HG02852 (cell line): ENCODE measurements at regions not wholly inside any gene's neighbourhood (a gene's known extent, or its start where the extent isn't known, plus 50 kb on each side); places are given as distances from the start of the nearest gene placed in this dataset.

Source experiments
- ATAC-seq: cut with Tn5 transposase; IDR thresholded peaks from one replicate; pipeline ENCODE4 v1.9.1; 2021; ENCODE audit warnings: mild to moderate bottlenecking, moderate library complexity; ENCODE audit not compliant: unreplicated experiment

DNA sequence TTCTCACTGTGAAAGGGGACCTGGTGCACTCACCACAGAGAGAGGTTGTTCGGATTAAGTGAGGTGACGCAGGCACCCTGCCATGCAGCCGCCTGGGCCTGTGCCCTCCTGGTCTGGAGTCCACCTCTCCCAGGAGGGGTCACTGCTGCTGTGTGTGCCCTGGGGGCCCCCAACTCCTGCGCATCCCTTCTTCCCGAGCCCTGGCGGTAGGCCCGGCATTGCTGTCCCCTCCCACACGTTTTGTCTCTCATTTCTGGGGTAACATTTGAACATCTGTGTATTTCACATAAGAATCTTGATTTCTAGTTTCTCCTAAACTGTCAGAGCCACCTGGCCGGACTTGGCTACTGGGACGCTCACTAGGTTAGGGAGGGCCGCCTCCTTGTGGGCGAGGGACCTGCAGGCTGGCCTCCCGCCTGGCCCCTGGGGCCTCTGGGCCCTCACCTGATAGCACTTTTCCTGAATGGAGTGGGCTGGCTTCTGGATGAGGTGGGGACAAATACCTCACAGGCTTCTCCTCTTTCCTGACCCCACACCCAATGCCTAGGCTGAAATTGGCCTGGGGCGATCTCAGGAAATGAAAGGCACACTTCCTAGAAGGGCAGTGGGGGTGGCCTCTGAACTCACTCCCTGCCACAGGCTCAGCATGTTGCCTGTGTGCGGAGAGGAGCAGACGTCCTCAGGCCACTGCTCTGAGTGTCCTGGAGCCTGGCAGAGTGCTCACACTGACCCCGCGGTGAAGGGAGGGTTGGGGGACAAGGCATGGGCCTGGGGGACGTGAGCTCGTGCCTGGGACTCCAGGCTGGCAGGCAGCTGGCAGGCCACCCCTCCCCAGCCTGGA lies 104.2 kb upstream of the PRR23E start:
- no peak for ATAC-seq

DNA sequence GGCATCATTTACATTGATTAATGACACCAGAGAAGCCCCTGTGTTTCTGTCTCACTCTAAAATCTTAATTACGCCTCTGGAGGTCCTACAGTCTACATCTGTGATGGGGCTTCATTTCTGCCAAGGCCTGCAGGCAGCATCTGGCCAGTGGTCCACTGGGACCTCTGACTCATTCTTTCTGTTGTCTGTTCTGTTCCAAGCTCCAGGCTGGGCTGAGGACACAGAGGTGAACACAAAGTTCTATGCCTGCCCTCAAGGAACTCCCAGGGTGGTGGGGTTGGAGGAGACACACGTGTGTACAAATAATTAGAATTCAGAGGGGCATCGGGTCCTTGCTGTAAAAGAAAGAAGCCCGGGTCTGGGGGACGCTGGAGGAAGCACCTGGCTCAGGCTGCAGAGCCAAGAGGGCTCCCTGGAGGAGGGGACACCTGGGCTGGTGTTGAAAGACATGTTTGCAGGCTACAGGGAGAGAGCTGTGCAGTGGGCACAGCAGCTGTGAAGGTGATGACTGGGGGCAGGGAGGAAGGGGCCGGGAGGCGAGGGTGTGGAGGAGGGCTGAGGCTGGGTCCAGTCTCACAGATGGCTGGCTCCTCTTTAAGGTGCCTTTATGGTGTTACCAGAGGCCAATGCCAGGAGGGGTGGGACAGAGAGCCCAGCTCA lies 103.3 kb upstream of the PRR23E start:
- no peak for ATAC-seq

DNA sequence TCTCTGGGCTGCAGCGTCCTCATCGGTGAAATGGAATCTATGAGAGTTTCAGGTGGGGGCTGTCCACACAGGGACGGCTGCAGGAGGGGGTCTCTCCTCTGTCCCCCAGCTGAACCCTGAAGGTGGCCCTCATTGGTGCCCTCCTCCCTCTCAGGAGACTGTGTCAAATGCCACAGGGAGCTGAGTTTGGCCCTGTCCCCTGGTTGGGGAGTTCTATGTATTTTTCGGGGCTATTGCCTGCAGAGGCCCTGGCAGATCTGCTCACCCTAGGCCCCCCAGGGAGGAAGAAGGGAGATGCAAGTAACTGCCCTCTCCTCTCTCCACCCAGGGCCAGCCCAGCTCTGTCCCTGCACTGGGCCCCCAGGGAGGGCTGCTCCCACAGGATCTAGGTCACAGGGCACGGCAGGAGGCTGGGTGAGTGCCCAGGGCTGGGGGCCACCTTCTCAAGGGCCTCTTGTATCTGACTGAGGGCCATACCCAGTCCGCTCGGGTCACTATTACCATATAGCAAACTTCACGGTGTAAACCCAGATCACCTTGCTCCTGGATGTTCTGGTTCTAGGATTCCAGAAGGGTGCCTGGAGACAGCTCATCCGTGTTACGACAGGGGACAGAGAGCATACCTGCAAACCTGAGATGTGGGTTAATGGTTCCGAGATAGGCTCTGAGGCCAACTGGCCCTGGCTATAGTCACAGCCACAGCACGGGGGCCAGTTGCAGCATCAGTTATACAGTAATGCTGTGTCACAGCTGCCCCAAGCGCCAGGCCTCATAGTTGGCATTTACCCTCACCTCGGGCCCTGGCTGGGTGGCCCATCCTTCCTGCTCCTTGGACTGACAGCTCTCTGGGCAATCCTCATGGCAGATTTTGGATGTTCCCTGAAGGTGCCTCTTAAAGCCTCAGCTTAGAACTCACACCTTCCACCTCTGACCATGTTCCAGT lies 102.4 kb upstream of the PRR23E start:
- ATAC-seq, result no peak

DNA sequence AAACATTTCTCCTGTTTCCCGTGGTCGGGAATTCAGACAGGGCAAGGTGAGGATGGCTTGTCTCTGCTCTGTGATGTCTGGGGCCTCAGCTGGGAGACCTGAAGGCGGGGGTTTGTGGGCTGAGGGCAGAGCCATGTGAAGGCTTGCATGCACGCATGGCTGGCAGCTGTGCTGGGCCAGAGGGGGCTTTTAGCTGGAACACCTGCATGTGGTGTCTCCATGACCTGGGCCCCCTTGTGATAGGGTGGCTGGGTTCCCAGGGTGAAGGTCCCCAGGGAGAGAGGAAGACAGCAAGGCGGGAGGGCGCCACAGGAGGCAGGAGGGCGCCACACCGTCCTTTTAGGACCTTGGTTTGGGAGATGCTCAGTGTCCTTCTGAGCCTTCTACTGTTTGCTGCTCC lies 101.6 kb upstream of the PRR23E start:
- no peak for ATAC-seq

DNA sequence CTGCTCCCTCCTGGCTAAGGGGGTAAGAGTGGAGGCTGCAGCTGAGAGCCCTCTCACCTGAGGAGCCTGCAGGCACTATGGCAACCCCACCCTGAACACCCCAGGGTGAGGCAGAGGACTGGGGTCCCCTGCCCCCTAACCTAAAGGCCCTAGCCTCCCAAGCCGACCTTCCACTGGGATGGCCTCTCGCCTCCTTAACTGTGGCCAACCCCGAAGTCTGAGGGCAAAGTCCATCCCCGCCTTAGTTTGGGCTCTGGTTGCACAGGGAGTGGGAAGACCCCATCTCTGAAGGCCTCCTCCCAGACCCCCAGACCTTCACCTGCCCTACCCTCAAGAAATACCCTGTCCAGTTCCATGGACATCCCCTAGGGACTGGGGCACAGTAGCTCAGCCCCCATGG lies 100.6 kb upstream of the PRR23E start:
- ATAC-seq, result no peak

DNA sequence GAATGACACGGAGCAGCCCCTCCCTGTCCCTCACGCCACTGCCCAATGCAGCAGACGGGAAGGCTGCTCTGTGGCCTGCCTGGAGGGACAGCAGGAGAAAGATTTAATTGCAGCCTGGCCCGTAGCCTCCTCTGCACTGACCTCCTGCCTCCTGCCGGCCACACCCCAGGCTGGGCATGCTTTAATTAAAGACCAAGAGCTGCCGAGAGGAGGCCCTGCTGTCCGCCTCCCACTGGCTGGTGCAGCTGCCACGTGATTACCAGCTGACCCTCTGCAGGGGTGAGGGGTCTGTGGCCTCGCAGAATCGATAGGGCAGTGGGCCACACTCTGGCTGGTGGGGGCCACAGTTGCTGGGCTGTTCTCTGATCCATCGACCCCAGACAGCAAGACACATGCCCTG lies 100.2 kb upstream of the PRR23E start:
- no peak for ATAC-seq

DNA sequence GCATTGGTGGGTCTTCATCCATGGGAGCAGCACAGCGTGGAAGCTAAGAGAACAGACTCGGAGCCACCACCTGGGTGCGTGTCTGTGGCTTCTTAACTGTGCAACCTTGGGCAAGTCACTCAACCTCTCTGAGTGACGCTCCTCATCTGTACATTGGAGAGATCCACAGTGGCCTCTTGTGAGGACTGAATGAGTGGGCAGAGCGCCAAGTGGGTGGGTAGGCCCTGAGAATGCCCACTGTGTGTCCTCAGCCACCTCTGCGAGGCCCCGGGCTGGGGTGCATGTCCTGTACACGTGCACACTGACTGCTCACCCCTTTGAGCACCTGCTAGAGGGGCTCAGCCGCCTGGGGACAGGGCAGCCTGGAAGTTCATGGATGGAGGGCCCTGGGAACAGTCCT lies 99.6 kb upstream of the PRR23E start:
- ATAC-seq, result no peak

DNA sequence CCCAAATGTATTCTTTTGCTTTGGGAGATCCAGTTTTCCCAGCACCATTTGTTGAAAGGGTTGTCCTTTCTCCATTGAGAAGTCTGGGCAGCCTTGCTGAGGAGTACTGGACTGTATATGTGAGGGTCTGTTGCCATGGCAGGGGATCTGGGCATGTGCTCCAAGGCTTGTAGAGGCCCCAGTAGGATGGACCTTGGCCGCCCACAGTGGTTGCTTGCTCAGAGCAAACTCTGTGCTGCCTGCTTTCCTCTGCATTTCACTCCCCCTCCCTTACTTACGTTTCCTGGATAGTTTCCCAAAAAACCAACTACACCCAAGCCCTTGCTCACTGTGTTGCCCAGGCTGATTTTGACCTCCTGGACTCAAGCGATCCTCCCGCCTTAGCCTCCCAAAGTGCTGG lies 97.2 kb upstream of the PRR23E start:
- ATAC-seq, result no peak

DNA sequence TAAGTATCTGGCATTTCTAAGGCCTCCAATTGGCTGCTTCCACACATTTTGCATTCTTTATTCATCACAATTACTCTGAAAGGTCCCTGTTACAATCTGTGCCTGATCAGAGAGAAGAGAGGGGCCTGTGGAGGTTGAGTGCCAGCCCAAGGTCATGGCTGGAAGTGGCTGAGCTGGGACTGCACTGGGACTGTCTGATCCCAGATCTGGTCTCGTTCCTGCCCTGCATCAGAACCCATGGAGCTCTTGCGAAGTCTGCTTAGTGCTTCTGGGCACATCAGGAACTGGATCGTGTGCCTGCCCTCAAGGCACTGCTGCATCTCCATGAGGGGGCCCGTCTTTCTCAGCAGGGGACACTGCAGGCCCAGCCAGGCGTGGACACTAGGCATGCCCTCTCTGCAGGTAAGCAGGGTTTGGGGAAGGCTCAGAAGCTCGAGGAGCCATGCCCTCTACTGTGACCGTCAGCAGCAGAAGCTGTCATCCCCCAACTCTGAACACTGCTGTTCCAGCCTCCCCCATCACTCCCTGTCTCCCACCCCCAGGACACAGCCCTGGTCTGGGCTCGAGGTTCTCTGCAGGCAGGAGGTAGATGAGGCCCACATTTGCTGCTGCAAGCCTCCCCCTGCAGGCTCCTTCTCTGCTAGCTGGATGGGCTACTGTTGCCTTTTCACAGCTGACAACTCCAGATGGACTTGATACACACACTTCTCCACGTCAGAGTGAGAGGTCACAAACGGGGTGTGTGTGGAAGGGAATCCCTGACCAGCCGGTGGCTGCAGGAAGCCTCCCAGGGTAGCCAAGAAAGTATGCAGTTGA lies 96.5 kb upstream of the PRR23E start:
- no peak for ATAC-seq

DNA sequence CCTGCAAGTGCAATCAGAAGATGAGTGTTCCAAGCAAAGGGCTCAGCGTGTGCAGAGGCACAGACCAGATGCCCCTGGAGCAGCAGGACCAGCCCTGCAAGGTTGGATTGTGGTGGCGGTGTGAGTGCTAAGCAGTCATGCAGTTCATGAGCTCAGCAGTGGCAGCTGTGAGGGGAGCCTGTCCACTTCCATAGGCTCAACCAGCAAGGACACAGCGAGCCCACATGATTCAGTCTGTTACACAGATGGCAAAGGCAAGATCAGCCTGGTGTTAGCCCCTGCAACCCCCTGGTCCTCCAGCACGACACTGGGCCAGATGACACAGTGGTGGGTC lies 95.9 kb upstream of the PRR23E start:
- ATAC-seq, result no peak

DNA sequence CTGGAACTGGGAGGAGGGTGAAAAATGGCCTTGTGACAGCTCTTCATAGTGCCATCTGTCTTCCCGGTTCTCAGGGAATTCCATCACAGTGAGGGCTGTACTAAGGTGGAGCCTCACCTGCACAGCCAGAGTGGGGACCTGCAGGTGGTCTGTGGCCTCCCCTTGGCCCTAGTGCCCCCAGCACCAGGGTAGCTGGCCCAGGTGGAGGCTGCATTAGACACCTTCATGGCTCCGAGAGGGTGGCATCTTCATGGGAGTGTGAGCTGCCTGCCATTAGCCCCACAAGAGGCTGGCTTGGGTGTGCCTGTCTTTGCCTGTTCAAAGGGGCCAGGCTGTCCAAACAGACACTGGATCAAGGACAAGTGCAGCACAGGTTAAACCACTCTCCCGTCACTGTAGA lies 95.5 kb upstream of the PRR23E start:
- no peak for ATAC-seq

DNA sequence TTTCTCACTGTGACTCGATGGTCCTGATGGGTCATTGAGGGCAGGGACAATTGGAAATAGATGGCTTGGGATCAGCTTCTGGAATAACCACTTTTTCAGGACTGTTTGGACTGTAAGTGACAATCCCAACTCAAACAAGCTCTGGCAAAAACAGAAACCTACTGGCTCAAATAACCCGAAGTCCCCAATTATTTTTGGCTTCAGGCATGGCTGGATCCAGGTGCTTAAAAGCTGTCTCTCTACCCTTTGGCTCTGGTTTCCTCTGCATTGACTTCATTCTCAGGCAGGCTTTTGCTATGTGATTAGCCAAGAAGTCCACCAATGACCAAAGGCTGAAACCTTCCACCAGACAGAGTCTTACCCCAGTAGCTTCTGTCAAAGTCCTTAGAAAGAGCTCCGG lies 92.9 kb upstream of the PRR23E start:
- ATAC-seq, result no peak

DNA sequence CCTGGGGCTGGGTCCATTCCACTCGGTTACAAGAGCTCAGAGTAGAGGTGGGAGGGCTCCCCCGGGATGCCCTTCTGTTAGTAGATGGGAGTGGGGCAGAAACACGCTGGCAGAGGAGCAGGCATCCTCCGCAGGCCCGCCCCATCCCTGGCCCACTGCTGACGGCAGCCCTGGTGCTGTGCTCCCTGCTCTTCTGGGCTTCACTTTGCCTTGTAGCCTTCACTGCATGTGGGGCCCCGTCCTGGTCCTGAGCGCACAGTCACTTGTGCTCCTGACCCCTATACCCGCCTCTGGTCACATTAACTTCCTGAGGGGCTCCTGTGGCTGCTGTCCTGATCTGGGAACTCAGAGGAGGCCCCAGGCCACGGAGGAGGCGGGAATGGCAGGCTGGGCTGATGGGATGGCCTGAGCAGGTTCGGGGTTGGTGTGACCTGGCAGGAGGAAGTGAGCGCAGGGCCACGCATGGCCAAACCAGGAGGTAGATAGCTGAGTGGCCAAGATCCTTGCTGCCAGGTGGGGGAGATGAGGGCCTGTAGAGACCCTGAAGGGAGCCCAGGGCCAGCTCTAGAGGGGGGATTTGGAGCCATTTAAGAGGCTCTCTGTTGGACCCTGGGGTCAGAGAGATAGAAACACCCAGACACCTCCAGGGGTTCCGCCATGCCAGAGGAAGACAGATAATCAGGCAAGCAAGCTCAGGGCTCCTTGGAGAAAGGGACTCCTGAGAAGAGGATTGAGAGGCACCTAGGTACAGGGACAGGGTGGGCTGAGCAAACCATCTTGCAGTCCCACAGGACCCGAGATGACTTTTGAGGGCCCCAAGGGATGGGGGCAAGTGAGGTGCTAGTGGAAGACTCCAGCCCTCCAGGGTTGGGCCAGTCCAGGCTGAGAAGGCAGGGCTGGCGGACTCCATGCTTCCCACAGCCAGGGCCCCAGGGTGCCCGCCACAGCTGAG lies 92.2 kb upstream of the PRR23E start:
- no peak for ATAC-seq

DNA sequence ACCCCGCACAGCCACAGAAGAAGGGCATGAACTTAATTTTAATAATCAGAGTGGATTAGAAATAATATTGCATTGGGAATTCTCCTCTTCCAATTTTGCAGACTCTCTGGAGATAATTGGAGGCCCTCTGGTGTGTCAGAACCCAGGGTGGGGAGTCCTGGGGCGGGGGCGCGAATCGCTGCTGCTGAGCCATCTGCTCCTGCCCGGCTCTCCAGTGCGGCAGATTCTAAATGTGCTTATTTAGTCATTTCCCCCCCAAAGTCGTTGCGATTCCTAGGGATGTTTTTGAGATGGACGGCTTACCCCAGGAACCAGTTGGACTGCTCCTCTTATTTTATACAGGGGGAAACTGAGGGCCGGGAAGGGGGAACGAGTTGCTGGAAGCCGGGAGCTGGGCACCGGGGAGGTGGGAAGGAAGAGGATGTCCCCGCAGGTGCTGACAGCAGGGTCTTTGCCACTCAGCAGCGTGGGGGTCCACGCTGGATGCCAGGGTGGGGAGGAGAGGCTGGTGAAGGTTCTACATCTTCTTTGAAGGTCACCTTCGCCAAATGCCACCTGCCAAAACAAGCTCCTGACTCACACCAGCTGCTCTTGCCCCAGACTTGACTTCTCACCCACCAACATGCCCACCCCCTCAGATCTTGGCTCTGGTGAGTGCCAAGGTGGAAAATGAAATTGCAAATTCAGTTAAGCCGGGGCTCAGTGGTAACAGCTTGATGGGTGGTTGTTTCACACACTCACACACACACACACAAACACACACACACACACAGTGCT lies 91.3 kb upstream of the PRR23E start:
- no peak for ATAC-seq

DNA sequence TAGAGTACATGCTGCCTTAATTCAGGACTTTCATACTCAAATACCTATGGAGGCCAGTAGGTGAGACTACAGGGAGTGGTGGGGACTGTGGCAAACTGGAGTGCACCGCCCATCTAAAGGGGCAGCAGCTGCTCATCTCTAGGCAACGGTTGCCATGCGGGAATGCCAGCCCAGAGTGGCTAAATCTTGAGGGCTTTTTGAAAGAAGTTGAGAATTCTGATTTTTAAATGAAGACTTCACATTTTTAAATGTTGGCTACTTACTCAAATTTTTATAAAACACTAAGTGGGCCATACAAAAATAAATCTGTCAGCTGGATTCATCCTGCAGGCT lies 90.8 kb upstream of the PRR23E start:
- no peak for ATAC-seq

DNA sequence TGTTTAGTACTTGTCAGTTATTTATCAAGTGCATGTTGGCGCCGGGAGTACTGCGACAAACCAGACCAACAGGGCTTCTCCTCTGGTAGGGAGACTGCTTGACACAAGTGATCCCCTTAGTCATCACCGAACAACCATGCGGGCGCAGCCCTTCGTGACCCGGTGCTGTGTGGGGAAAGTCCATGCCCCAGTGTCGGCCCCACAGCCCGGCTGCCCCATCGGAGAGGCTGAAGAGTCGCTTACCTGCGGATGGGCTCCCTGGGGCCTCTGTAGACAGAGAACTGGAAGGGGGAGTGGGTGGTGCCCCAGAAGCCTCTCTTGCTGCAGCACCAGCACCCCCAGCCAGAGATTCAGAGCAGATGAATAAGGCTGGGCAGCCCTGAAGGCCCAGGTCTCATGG lies 90.3 kb upstream of the PRR23E start:
- ATAC-seq, result no peak

DNA sequence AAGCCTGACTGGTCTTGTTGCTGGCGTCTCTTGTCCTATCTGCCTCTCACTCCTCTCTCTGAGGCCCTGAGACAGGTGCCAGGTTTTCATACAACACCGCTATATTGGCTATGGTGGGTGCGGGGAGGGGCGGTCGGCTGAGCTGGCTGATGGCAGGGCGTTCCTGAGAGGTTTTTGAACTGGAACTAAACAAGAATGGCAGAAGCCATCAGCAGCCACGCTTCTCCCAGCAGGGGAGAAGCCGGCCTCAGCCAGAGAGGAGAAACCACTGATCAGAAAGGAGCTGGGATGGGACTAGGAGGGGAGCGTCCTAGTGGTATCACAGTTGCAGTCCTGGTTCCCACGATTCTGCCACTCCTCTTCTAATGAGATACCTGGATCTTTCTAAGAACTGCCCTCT lies 89.9 kb upstream of the PRR23E start:
- no peak for ATAC-seq

DNA sequence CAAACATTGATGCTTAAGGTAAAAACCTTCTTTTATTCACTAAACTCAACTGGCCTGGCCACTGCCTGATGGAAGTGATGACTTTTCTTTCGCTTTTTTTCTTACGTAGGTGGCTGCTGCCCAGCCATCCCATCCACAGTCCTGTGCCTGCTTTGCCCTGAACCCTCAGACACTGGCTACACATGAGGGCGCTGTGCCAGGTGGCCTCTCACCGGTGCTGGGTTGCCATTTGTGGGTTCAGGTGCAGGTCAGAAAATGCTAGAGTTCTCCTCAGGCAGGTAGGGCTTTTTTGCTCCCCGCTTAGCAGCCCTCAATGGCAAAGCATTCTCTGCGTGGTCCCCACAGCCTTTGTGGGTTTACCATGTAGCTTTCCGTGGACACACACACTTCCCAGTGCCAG lies 88.3 kb upstream of the PRR23E start:
- no peak for ATAC-seq

DNA sequence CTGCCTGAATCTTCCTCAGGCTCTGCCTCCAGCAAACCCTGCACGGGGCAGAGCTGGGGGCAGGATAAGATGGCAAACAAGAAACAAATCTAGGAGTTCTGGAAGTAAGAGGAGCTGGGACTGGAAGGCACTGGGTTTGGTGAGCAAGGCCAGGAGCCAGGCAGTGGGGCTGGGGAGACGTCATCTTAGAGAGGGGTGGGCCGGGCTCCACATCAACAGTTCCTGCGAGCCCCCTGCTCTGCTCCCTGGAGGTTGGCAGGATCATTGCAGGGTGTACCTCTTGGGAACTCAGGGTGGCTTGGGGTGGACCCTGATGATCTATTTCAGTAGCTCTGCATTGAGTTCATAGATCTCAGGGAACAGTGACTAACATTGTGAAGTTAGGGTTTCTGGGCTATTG lies 87.3 kb upstream of the PRR23E start:
- ATAC-seq, result no peak
